ENCODE measurements at regions not wholly inside any gene's neighbourhood (a gene's known extent, or its start where the extent isn't known, plus 50 kb on each side); places are given as distances from the start of the nearest gene placed in this dataset.

- DNase-seq = no peak
Observed at GRCh38 chr9:1337169-1337568, 287.0 kb downstream of the DMRT2 start.

- DNase-seq = no peak
Observed at GRCh38 chr9:1340390-1340789, 290.2 kb downstream of the DMRT2 start.

- DNase-seq = no peak
Observed at GRCh38 chr9:1353291-1353690, 303.1 kb downstream of the DMRT2 start.

GRCh38 chr9:1354086-1354485, 303.9 kb downstream of the DMRT2 start:
- no peak for DNase-seq

GRCh38 chr9:1354606-1355005, 304.4 kb downstream of the DMRT2 start:
- DNase-seq = no peak

GRCh38 chr9:1355656-1356055, 305.5 kb downstream of the DMRT2 start:
- no peak for DNase-seq

- no peak for DNase-seq
Observed at GRCh38 chr9:1362845-1363244, 312.7 kb downstream of the DMRT2 start.

GRCh38 chr9:1366276-1366675, 316.1 kb downstream of the DMRT2 start:
- no peak for DNase-seq

GRCh38 chr9:1369297-1369696, 319.1 kb downstream of the DMRT2 start:
- no peak for DNase-seq

- no peak for DNase-seq
Observed at GRCh38 chr9:1373445-1373844, 323.3 kb downstream of the DMRT2 start.

GRCh38 chr9:1383899-1384455, 333.8 kb downstream of the DMRT2 start:
- no peak for DNase-seq

GRCh38 chr9:1384816-1385215, 334.7 kb downstream of the DMRT2 start:
- DNase-seq = no peak

- no peak for DNase-seq
Observed at GRCh38 chr9:1386420-1386819, 336.3 kb downstream of the DMRT2 start.

- DNase-seq = no peak
Observed at GRCh38 chr9:1388216-1388615, 338.1 kb downstream of the DMRT2 start.

- no peak for DNase-seq
Observed at GRCh38 chr9:1400983-1401382, 350.8 kb downstream of the DMRT2 start.

- DNase-seq = no peak
Observed at GRCh38 chr9:1404940-1405339, 354.8 kb downstream of the DMRT2 start.

GRCh38 chr9:1411826-1412225, 361.7 kb downstream of the DMRT2 start:
- no peak for DNase-seq

- DNase-seq = no peak
Observed at GRCh38 chr9:1414711-1415131, 364.6 kb downstream of the DMRT2 start.

GRCh38 chr9:1415146-1415545, 365.0 kb downstream of the DMRT2 start:
- DNase-seq = no peak

- DNase-seq = no peak
Observed at GRCh38 chr9:1416261-1416660, 366.1 kb downstream of the DMRT2 start.

GRCh38 chr9:1421436-1421835, 371.3 kb downstream of the DMRT2 start:
- no peak for DNase-seq

GRCh38 chr9:1427875-1428274, 377.7 kb downstream of the DMRT2 start:
- no peak for DNase-seq

GRCh38 chr9:1429297-1429696, 379.1 kb downstream of the DMRT2 start:
- DNase-seq = no peak

GRCh38 chr9:1431461-1431860, 381.3 kb downstream of the DMRT2 start:
- DNase-seq = no peak

- no peak for DNase-seq
Observed at GRCh38 chr9:1434052-1434767, 384.1 kb downstream of the DMRT2 start.

All from activated CD4-positive, alpha-beta T cell treated with anti-CD3 and anti-CD28 coated beads, Interleukin-2, amount 50 U/mL, for 4 hours (primary cell).